ENCODE measurements at regions not wholly inside any gene's neighbourhood (a gene's known extent, or its start where the extent isn't known, plus 50 kb on each side); places are given as distances from the start of the nearest gene placed in this dataset.
"Not testable (repeated sequence)": the region's sequence is repeated elsewhere in the genome, so short reads cannot be mapped to it uniquely, and the experiment has no call there.

DNA sequence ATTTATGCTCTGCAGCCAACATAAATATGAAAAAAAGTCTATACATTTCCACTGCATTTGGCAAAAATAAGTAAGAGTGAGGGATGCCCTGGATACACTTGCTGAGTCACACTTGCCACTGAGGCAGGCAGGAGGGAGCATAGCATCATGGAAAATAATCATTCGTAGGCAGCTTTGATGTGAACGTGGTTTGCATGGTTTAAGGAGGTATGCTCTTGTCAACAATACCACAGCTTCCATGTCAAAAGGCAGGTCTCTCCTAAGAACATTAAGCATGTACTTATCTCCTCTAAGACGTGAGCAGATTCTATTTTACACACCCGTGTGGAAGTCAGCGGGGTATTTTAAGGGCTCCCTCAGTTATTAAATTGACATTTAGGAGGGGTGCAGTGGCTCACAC lies 89.2 kb upstream of the WDR11 start:
- DNase-seq, result no peak

DNA sequence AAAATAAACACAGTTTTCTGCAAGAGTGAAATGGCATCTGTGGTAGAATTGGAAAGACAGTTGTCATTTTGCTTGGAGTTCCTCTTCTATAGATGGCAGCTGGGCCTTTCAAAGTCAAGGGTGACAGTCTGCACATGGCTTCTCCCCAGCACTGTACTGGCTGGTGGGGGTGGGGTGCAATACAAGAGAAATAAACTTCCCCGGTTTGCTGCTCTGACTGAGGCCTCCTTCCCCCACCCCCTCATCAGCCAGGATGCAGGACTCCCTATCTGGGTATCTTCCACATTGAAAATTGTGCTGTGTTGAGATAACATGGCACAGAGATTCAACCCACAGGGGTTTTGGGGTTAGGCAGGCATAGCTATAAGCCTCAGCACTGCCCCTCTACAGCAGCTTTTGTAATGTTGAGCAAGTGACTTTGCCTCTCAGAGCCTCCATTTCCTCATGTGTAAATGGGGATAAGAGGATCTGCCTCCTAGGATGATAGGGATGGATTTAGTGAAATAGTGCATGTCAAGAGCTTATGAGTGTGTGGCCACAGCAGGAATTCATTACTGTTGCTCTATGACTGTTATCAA lies 85.8 kb upstream of the WDR11 start:
- DNase-seq, result no peak

DNA sequence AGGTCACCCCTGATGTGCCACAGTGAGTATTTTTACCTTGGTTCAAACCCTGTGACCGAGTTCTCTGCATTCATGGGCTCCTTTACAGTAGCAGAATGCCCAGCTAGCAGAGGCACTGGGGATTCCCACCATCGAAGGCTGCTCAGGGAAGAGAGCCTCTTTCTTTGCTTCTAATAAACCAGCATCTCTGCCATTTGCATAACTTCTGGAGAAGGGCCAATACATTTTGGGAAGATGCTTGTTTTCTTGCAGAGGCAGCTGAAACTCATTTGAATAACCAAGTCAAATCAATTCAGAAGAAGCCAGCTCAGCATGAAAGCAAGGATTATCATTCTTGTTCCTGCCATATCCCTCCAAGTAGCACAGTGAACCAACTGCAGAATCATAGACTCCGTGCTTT lies 82.9 kb upstream of the WDR11 start:
- DNase-seq, result no peak

DNA sequence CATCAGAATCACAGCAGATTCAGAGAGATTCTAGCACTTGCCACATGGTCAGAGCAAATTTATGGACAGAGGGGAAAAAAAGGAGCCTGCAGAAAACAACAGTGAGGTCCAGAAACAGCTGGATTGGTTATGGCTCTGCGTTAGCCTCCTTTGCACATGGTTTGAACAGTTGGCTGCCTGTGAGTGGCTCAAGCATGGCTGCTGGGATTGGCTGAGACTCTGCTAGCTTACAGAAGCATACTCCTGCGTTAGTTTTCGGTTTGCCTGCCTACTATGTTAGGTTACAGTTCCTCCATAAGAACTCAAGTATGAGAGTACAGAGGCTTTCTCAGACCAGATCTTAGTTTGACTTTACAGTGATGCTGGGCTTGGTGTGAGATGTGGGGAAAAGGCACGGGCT lies 80.7 kb upstream of the WDR11 start:
- no peak for DNase-seq

DNA sequence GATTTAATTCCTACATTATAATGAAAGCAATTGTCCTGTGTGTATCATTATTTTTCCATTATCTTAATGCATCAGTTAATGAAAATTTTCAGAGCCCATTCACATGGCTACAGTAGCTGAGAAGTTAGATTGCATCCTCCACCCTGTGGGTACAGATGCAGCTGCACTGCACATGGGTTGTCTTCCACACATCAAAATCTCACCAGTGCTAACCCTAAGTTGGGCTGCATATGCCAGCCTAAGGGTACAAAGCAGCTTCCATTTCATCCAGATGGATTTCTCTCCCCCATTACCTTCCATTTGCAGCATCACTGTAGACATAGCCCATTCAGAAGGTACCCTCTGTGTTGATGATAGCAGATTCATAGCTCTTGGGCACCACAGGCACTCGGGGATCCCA lies 74.7 kb upstream of the WDR11 start:
- DNase-seq, result no peak

- DNase-seq, result no peak
Measured at GRCh38 chr10:120782336-120782735, 68.8 kb upstream of the WDR11 start.

DNA sequence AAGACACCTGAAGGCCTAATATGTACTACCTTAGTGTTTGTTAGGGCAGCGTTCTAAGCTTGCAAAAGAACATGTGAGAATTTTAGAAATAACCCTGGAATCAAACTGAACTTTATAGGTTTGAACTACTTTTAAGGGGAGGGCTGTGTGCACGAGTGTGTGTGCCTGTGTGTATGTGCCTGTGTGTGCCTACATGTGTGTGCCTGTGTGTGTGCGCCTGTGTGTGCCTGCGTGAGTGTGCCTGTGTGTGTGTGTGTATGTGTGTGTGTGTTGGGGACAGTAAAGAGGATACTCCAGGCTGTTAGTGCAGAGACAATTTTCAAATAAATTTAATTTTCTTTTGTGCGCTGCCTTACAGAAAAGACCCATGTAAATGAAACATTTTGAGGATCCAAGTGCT lies 68.1 kb upstream of the WDR11 start:
- no peak for DNase-seq

- no peak for DNase-seq
Measured at GRCh38 chr10:120783867-120784266, 67.3 kb upstream of the WDR11 start.

DNA sequence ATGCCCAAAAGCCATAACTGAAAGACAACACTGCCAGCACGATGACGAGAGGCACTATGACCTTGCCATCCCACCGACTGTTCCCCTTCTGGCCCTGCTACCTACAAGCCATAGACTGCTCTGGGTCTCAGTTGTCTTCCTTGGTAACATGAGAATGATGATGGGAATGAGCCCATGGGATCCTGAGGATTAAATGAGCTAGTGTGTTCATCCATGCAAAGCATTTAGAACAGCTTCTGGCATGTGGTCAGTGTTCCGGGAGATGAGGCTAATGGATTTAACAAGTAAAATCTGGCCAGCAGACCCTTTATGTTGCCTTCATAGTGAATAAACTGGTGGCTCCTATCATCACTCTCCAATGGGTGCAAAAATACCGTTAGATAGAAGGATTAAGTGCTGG lies 62.4 kb upstream of the WDR11 start:
- no peak for DNase-seq

DNA sequence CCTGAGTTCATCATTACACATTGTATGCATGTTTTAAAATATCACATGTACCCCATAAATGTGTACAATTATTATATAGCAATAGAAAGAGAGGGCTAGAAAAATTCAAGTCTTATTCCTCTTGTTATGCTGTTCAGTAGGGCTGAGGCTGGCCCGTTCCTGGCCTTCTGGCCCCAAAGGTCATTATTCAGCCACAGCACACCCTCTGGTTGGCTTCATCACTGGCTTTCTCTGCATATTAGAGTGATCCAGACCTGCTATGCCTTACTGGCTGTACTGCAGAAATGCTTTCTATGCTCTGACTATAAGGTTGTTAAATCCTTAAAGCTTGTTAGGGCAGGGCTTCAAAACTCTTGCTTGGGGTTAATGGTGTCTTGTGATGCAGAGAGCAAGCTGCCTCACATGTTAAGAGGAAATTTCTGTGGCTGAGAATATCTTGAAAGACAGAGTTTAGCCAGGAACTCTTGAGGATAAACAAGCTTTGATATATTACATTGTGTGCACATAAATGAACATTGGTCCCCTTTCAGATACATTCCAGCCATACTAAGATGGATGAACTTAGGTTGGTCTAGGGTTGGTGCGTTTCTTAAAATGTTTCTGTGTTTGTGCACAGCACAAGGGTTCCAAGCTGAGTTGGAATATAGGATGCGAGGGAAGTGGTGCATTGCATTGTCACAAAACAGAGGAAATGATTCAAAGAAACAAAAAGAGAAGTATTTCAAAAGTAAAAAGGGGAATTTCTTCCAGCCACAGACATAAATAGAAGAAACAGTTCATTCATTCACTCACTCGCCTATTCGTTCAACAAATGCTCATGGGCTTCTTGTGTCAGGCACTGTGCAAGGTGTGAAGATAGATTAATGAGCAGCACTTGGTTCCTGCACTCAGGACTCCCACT lies 61.6 kb upstream of the WDR11 start:
- DNase-seq, result no peak

DNA sequence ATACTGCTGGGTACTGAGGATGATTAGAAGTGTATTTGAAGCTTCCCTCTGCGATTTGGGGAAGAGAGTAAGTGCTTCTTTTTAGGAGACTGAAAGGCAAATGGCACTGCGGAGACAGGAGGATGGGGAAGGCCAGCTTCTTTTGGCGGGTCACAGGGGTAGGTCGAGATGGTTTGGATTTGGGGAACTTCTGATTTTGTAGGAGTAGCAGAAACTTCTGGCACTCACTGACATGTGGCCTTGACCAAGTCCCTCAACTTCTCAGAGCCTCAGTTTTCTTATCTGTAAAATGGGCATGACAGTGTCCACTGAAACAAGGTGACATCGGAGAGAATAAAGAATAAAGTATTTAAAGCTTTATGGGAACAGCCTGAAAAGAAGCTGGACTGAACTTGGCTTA lies 59.8 kb upstream of the WDR11 start:
- no peak for DNase-seq

- no peak for DNase-seq
Measured at GRCh38 chr10:120793088-120793487, 58.1 kb upstream of the WDR11 start.

DNA sequence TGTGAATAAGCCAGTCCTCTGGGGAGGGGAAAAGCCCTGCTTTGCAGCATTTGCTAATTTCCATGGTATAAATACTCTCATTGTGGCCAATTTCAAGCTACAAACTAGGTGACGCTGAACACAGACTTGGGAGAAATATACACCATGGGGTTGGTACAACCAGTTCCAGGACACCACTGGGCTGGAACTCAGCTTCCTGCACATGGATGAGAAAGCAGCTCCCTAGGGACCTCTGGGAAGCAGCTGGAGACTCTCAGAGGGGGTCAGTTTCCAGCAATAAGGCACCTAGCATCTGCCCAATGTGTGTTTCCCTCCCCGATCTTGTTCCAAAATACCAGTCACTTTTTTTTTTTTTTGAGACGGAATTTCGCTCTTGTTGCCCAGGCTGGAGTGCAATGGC lies 56.8 kb upstream of the WDR11 start:
- no peak for DNase-seq

DNA sequence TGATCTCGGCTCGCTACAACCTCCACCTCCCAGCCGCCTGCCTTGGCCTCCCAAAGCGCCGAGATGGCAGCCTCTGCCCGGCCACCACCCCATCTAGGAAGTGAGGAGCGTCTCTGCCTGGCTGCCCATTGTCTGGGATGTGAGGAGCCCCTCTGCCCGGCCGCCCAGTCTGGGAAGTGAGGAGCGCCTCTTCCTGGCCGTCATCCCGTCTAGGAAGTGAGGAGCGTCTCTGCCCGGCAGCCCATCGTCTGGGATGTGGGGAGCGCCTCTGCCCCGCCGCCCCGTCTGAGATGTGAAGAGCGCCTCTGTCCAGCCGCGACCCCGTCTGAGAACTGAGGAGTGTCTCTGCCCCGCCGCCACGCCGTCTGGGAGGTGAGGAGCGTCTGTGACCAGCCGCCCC lies 52.9 kb upstream of the WDR11 start:
- DNase-seq, result not testable (repeated sequence)

GRCh38 chr10:120799849-120800248 lies 51.3 kb upstream of the WDR11 start:
- no peak for DNase-seq

GRCh38 chr10:120800528-120801323 lies 50.4 kb upstream of the WDR11 start:
- DNase-seq, result no peak

Measured in COR-L47 (cell line).